ENCODE measurements at regions not wholly inside any gene's neighbourhood (a gene's known extent, or its start where the extent isn't known, plus 50 kb on each side); places are given as distances from the start of the nearest gene placed in this dataset.

DNA sequence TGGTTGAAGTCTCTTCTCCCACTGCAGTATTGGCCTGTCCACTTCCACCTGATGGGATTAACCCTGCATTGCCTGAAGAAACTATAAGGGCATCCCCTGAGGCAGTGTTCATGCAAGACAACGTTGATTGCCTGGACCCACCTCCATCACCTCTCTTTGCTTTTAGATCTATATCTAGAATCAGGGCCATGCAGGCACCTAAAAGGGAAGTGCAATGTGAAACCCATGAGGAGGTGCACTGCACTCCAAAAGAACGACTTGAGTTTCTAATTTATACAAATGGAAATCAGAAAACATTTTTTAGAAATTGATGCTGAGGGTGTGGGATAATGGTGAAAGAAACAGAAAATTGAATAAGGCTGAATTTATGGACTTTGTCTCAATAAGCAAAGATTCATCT lies 694.4 kb downstream of the TRAM1L1 start:
- Histone ChIP-seq H3K4me1 (no peaks in the 10 kb centered on the region), H3K36me3 (replicated peaks in 1 of 2; ENCODE audit: insufficient read depth in 1 of 2, low read depth in 2 of 2) (no peaks in the 10 kb centered on the region), H3K9me3 (no peaks in the 10 kb centered on the region), H3K27ac (no peak overlapping the region), H3K4me3 (no peak overlapping the region), H3K27me3 (no peaks in the 10 kb centered on the region)
- intact Hi-C loops (cut with DNase I), result no loop called here
- 23 to 40% methylated on average over 2 of the region's 2 CpGs for WGBS, 2 donors
- DNase-seq, result no peak
- no peak for TF ChIP-seq POLR2A (IDR thresholded peaks at IDR 0.05)
- TF ChIP-seq, protein P1, sequence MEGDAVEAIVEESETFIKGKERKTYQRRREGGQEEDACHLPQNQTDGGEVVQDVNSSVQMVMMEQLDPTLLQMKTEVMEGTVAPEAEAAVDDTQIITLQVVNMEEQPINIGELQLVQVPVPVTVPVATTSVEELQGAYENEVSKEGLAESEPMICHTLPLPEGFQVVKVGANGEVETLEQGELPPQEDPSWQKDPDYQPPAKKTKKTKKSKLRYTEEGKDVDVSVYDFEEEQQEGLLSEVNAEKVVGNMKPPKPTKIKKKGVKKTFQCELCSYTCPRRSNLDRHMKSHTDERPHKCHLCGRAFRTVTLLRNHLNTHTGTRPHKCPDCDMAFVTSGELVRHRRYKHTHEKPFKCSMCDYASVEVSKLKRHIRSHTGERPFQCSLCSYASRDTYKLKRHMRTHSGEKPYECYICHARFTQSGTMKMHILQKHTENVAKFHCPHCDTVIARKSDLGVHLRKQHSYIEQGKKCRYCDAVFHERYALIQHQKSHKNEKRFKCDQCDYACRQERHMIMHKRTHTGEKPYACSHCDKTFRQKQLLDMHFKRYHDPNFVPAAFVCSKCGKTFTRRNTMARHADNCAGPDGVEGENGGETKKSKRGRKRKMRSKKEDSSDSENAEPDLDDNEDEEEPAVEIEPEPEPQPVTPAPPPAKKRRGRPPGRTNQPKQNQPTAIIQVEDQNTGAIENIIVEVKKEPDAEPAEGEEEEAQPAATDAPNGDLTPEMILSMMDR (IDR thresholded peaks at IDR 0.05), result no peak
- ATAC-seq, result no peak

DNA sequence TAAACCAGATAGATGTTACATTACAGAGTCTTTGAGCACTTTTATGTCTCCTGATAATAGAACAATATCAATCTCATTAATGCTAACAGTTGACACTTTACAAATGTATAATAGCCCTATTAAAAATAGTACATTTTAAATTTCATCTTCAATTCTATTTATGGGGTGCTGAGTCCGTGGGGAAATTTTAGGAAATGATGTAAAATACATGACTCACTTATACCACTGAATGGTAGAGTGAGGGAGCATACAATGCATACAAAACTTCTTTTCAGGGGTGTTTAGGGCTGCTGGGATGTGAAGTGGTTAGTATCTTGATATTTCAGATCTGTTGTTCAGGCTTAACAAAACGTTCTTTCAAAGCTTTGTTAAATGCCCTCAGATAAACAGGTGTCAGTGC lies 696.2 kb downstream of the TRAM1L1 start:
- H3K27me3 ChIP-seq, result no peaks in the 10 kb centered on the region
- TF ChIP-seq, protein P1 (IDR thresholded peaks at IDR 0.05), result no peak
- no peak for TF ChIP-seq POLR2A (IDR thresholded peaks at IDR 0.05)
- H3K27ac ChIP-seq, result no peak overlapping the region
- no peak for DNase-seq
- H3K4me3 ChIP-seq, result no peak overlapping the region
- 31 to 44% methylated on average over 2 of the region's 2 CpGs for WGBS, 2 donors
- H3K4me1 ChIP-seq, result no peaks in the 10 kb centered on the region
- ATAC-seq, result no peak
- H3K36me3 ChIP-seq (replicated peaks in 1 of 2; ENCODE audit: insufficient read depth in 1 of 2, low read depth in 2 of 2), result no peaks in the 10 kb centered on the region
- intact Hi-C loops (cut with DNase I), result no loop called here
- H3K9me3 ChIP-seq, result no peaks in the 10 kb centered on the region

DNA sequence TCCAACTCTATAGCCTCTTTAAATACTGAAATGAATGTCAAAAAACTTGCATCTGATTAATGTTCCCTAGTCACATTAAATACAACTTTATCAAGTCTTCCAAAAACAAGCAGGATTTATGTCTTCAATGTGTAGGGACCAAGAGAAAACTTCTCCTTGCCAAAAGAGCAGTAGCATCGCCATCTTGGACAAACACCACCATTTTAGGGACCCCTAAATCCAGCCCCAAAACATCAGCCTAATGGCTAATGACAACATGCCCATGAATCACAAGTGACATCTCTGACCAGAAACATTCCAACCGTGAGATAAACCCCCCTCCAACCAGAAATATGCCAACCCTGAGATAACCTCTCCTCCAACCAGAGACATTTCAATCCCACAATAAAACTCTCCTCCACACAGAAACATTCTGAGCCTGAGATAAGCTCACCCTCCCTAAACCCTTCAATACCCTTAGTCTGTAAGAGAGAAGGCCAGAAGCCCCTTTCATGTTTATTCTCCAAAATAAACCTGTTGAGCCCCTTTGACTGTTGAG lies 697.4 kb downstream of the TRAM1L1 start:
- H3K4me3 ChIP-seq, result no peak overlapping the region
- DNase-seq, result no peak
- intact Hi-C loops (cut with DNase I), result no loop called here
- TF ChIP-seq, protein P1 (IDR thresholded peaks at IDR 0.05), result no peak
- no peak for TF ChIP-seq POLR2A (IDR thresholded peaks at IDR 0.05)
- no peaks in the 10 kb centered on the region for H3K9me3 ChIP-seq
- H3K27me3 ChIP-seq, result no peaks in the 10 kb centered on the region
- WGBS, 2 donors, result 50 to 60% methylated on average over 2 of the region's 2 CpGs
- H3K4me1 ChIP-seq, result no peaks in the 10 kb centered on the region
- ATAC-seq, result no peak
- no peak overlapping the region for H3K27ac ChIP-seq
- no peaks in the 10 kb centered on the region for H3K36me3 ChIP-seq (replicated peaks in 1 of 2; ENCODE audit: insufficient read depth in 1 of 2, low read depth in 2 of 2)

DNA sequence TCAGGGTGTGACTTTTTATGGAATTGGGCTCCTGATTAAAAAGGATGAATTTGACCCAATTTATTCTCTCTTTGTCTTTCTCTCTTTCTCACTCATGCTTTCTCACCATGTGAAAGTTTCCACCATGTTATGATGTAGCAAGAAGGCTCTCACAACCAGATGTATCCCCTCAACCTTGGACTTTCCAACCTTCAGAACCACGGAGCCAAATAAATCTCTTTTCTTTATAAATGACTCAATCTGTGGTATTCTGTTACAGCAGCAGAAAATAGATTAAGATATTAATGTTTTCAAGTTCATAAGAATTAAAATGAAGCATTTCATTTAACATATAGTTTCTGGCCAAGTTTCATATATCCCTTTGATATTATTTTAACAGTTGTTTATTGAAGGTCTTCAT lies 698.5 kb downstream of the TRAM1L1 start:
- no peak for DNase-seq
- Histone ChIP-seq H3K36me3 (replicated peaks in 1 of 2; ENCODE audit: insufficient read depth in 1 of 2, low read depth in 2 of 2) (no peaks in the 10 kb centered on the region), H3K4me1 (no peaks in the 10 kb centered on the region), H3K27me3 (no peaks in the 10 kb centered on the region), H3K27ac (no peak overlapping the region), H3K4me3 (no peak overlapping the region), H3K9me3 (no peaks in the 10 kb centered on the region)
- intact Hi-C loops (cut with DNase I), result no loop called here
- no peak for TF ChIP-seq POLR2A (IDR thresholded peaks at IDR 0.05)
- TF ChIP-seq, protein P1 (IDR thresholded peaks at IDR 0.05), result no peak
- WGBS, 2 donors, result 50 to 69% methylated on average over 1 of the region's 1 CpG
- ATAC-seq, result no peak

DNA sequence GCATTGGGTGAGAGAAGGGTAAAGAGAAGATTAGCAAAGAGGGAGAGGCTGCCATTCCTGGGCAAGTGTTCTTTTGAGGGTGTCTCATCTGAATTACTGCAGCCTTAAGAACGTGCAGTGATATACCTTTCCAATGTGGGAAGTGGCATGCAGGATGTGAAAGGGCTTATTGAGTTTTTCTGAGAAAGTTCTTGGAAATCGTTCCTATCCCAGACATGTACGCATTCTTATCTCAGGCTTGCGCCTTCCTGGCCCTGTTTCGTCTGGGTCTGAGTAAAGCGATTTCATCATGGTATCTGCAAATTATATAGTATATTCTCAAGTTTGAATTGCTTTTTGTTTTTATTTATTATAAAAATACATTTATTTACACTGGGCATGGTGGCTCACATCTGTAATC lies 699.8 kb downstream of the TRAM1L1 start:
- no peak for ATAC-seq

More for the DNA sequence above, 699.8 kb downstream of the TRAM1L1 start:
- Histone ChIP-seq H3K9me3 (no peaks in the 10 kb centered on the region), H3K27me3 (no peaks in the 10 kb centered on the region), H3K4me3 (no peak overlapping the region), H3K36me3 (replicated peaks in 1 of 2; ENCODE audit: insufficient read depth in 1 of 2, low read depth in 2 of 2) (no peaks in the 10 kb centered on the region), H3K4me1 (no peaks in the 10 kb centered on the region), H3K27ac (no peak overlapping the region)
- TF ChIP-seq, protein P1 (IDR thresholded peaks at IDR 0.05), result no peak
- 76% methylated on average over 6 of the region's 6 CpGs for WGBS, 2 donors
- no peak for DNase-seq
- intact Hi-C loops (cut with DNase I), result no loop called here
